ENCODE measurements at regions not wholly inside any gene's neighbourhood (a gene's known extent, or its start where the extent isn't known, plus 50 kb on each side); places are given as distances from the start of the nearest gene placed in this dataset.

GRCh38 chr2:219707496-219708285, 80.3 kb downstream of the SLC4A3 start:
- 88 to 90% methylated on average over 4 of the region's 4 CpGs for WGBS, 2 donors
- DNase-seq, result no peak
- intact Hi-C loops (cut with DNase I), result no loop called here

GRCh38 chr2:219709331-219709761, 81.9 kb downstream of the SLC4A3 start:
- H3K36me3 ChIP-seq, result no peaks in the 10 kb centered on the region
- 65 to 76% methylated on average over 2 of the region's 2 CpGs for WGBS, 2 donors
- no peaks in the 10 kb centered on the region for H3K4me1 ChIP-seq
- TF ChIP-seq CTCF (IDR thresholded peaks at IDR 0.05) (no peak), POLR2A (IDR thresholded peaks at IDR 0.05) (no peak)
- H3K4me3 ChIP-seq (replicated peaks in 1 of 3), result no peak overlapping the region
- H3K27me3 ChIP-seq, result no peaks in the 10 kb centered on the region
- no peak overlapping the region for H3K27ac ChIP-seq
- no peaks in the 10 kb centered on the region for H3K9me3 ChIP-seq
- DNase-seq, result no peak
- intact Hi-C loops (cut with DNase I), result no loop called here

More at GRCh38 chr2:219707496-219708285, 80.3 kb downstream of the SLC4A3 start:
- TF ChIP-seq CTCF (IDR thresholded peaks at IDR 0.05) (no peak), POLR2A (IDR thresholded peaks at IDR 0.05) (no peak)
- no peaks in the 10 kb centered on the region for H3K36me3 ChIP-seq
- H3K4me3 ChIP-seq (replicated peaks in 1 of 3), result no peak overlapping the region
- no peaks in the 10 kb centered on the region for H3K9me3 ChIP-seq
- no peak overlapping the region for H3K27ac ChIP-seq
- no peaks in the 10 kb centered on the region for H3K27me3 ChIP-seq
- no peaks in the 10 kb centered on the region for H3K4me1 ChIP-seq

- H3K4me3 ChIP-seq (replicated peaks in 1 of 3), result no peak overlapping the region
- H3K27ac ChIP-seq, result no peak overlapping the region
- H3K36me3 ChIP-seq, result no peaks in the 10 kb centered on the region
- TF ChIP-seq CTCF (IDR thresholded peaks at IDR 0.05) (no peak), POLR2A (IDR thresholded peaks at IDR 0.05) (no peak)
- intact Hi-C loops (cut with DNase I), result no loop called here
- 79 to 83% methylated on average over 1 of the region's 1 CpG for WGBS, 2 donors
- H3K9me3 ChIP-seq, result no peaks in the 10 kb centered on the region
- DNase-seq, result no peak
- no peaks in the 10 kb centered on the region for H3K27me3 ChIP-seq
- H3K4me1 ChIP-seq, result no peaks in the 10 kb centered on the region
Measured at GRCh38 chr2:219713110-219713509, 85.7 kb downstream of the SLC4A3 start.

- Histone ChIP-seq H3K4me3 (replicated peaks in 1 of 3) (no peak overlapping the region), H3K4me1 (no peaks in the 10 kb centered on the region), H3K27ac (no peak overlapping the region), H3K36me3 (no peaks in the 10 kb centered on the region), H3K9me3 (no peaks in the 10 kb centered on the region), H3K27me3 (no peaks in the 10 kb centered on the region)
- WGBS, 2 donors, result 100% methylated on average over 1 of the region's 1 CpG
- DNase-seq, result no peak
- intact Hi-C loops (cut with DNase I), result no loop called here
- no peak for TF ChIP-seq CTCF (IDR thresholded peaks at IDR 0.05)
- TF ChIP-seq POLR2A (IDR thresholded peaks at IDR 0.05), result no peak
Measured at GRCh38 chr2:219714681-219715400, 87.4 kb downstream of the SLC4A3 start.

GRCh38 chr2:219718066-219718465, 90.6 kb downstream of the SLC4A3 start:
- Histone ChIP-seq H3K36me3 (no peaks in the 10 kb centered on the region), H3K27me3 (no peaks in the 10 kb centered on the region), H3K4me3 (replicated peaks in 1 of 3) (no peak overlapping the region), H3K9me3 (no peaks in the 10 kb centered on the region), H3K4me1 (no peaks in the 10 kb centered on the region), H3K27ac (no peak overlapping the region)
- WGBS, 2 donors, result 86 to 92% methylated on average over 3 of the region's 3 CpGs
- intact Hi-C loops (cut with DNase I), result no loop called here
- DNase-seq, result no peak
- TF ChIP-seq POLR2A (IDR thresholded peaks at IDR 0.05), result no peak
- no peak for TF ChIP-seq CTCF (IDR thresholded peaks at IDR 0.05)

Measured in thyroid gland (tissue), 4 donors.